ENCODE measurements at regions not wholly inside any gene's neighbourhood (a gene's known extent, or its start where the extent isn't known, plus 50 kb on each side); places are given as distances from the start of the nearest gene placed in this dataset.

GRCh38 chr6:21845018-21845417 is 251.5 kb downstream of the SOX4 start:
- no peak for TF ChIP-seq CTCF (IDR thresholded peaks at IDR 0.05; ENCODE audit: insufficient read depth, low read length)
- TF ChIP-seq GABPA (IDR thresholded peaks at IDR 0.05; ENCODE audit: low read depth): no peak
- no peak for TF ChIP-seq REST (IDR thresholded peaks at IDR 0.05; ENCODE audit: insufficient replicate concordance, low read depth)
- TF ChIP-seq POLR2AphosphoS5 (IDR thresholded peaks at IDR 0.05; ENCODE audit: low read depth): no peak
- TF ChIP-seq SPI1 (IDR thresholded peaks at IDR 0.05; ENCODE audit: borderline replicate concordance, low read depth): no peak
- H3K27ac ChIP-seq (replicated peaks): no peak overlapping the region
- DNase-seq (ENCODE audit: low read depth in 1 of 2, low spot score in 1 of 2): no peak
- no peak overlapping the region for H3K4me3 ChIP-seq (replicated peaks; ENCODE audit: insufficient read depth, low read length)
- H3K27me3 ChIP-seq (ENCODE audit: insufficient read depth, poor library complexity, severe bottlenecking): no peaks in the 10 kb centered on the region

GRCh38 chr6:21845439-21846140 is 252.0 kb downstream of the SOX4 start:
- DNase-seq (ENCODE audit: low read depth in 1 of 2, low spot score in 1 of 2): no peak
- H3K27me3 ChIP-seq (ENCODE audit: insufficient read depth, poor library complexity, severe bottlenecking): no peaks in the 10 kb centered on the region
- TF ChIP-seq CTCF (IDR thresholded peaks at IDR 0.05; ENCODE audit: insufficient read depth, low read length): no peak
- TF ChIP-seq REST (IDR thresholded peaks at IDR 0.05; ENCODE audit: insufficient replicate concordance, low read depth): no peak
- no peak for TF ChIP-seq POLR2AphosphoS5 (IDR thresholded peaks at IDR 0.05; ENCODE audit: low read depth)
- no peak for TF ChIP-seq GABPA (IDR thresholded peaks at IDR 0.05; ENCODE audit: low read depth)
- no peak for TF ChIP-seq SPI1 (IDR thresholded peaks at IDR 0.05; ENCODE audit: borderline replicate concordance, low read depth)
- no peak overlapping the region for H3K27ac ChIP-seq (replicated peaks)
- no peak overlapping the region for H3K4me3 ChIP-seq (replicated peaks; ENCODE audit: insufficient read depth, low read length)

GRCh38 chr6:21846541-21847451 is 253.2 kb downstream of the SOX4 start:
- peak in 1 of 2 experiments; percentile 7 for DNase-seq (ENCODE audit: low read depth in 1 of 2, low spot score in 1 of 2)
- TF ChIP-seq GABPA (IDR thresholded peaks at IDR 0.05; ENCODE audit: low read depth) (no peak), REST (IDR thresholded peaks at IDR 0.05; ENCODE audit: insufficient replicate concordance, low read depth) (no peak), CTCF (IDR thresholded peaks at IDR 0.05; ENCODE audit: insufficient read depth, low read length) (no peak), SPI1 (IDR thresholded peaks at IDR 0.05; ENCODE audit: borderline replicate concordance, low read depth) (no peak), POLR2AphosphoS5 (IDR thresholded peaks at IDR 0.05; ENCODE audit: low read depth) (no peak)
- H3K27ac ChIP-seq (replicated peaks): no peak overlapping the region

More at GRCh38 chr6:21846541-21847451, 253.2 kb downstream of the SOX4 start:
- no peak overlapping the region for H3K4me3 ChIP-seq (replicated peaks; ENCODE audit: insufficient read depth, low read length)
- no peaks in the 10 kb centered on the region for H3K27me3 ChIP-seq (ENCODE audit: insufficient read depth, poor library complexity, severe bottlenecking)
